RWPE2 (cell line): ENCODE measurements at regions not wholly inside any gene's neighbourhood (a gene's known extent, or its start where the extent isn't known, plus 50 kb on each side); places are given as distances from the start of the nearest gene placed in this dataset.

Experiments used
- ATAC-seq: fragments of 200-7000 bp; cut with Tn5 transposase; 3 replicates; pipeline ENCODE4 v1.9.1; 2021; ENCODE audit warnings: low read depth
- DNase-seq: peaks from one replicate; pipeline ENCODE4 v3.0.0-alpha.2; 2020; ENCODE audit warnings: low spot score
- H3K27ac ChIP-seq: fragments of 450-650 bp; 2 replicates; pipeline ENCODE4 v1.5.1; 2017; ENCODE audit warnings: mild to moderate bottlenecking; ENCODE audit not compliant: poor library complexity, severe bottlenecking
- H3K27me3 ChIP-seq: fragments of 250-450 bp; sonication (Bioruptor Pico); 2 replicates; pipeline ENCODE4 v1.5.1; 2021; ENCODE audit warnings: mild to moderate bottlenecking, moderate library complexity; ENCODE audit not compliant: insufficient read depth, poor library complexity, severe bottlenecking
- H3K36me3 ChIP-seq: fragments of 250-450 bp; sonication (Bioruptor Pico); 2 replicates; pipeline ENCODE4 v1.5.1; 2020; ENCODE audit warnings: low read depth, mild to moderate bottlenecking, moderate library complexity
- H3K4me1 ChIP-seq: fragments of 250-450 bp; sonication (Bioruptor Pico); 2 replicates; pipeline ENCODE4 v1.5.1; 2021; ENCODE audit warnings: mild to moderate bottlenecking, moderate library complexity; ENCODE audit not compliant: insufficient read depth, poor library complexity, severe bottlenecking
- H3K4me3 ChIP-seq: fragments of 250-450 bp; sonication (Bioruptor Pico); 2 replicates; pipeline ENCODE4 v1.5.1; 2021; ENCODE audit warnings: mild to moderate bottlenecking, moderate library complexity; ENCODE audit not compliant: severe bottlenecking
- H3K9me3 ChIP-seq: fragments of 250-450 bp; sonication (Bioruptor Pico); 2 replicates; pipeline ENCODE4 v1.5.1; 2021; ENCODE audit warnings: mild to moderate bottlenecking, moderate library complexity; ENCODE audit not compliant: severe bottlenecking
- TF ChIP-seq, protein P1 (sequence below): fragments of 450-650 bp; IDR thresholded peaks from one replicate; pipeline ENCODE4 v1.5.1; 2017; ENCODE audit warnings: mild to moderate bottlenecking, moderate library complexity; ENCODE audit not compliant: poor library complexity, severe bottlenecking

DNA sequence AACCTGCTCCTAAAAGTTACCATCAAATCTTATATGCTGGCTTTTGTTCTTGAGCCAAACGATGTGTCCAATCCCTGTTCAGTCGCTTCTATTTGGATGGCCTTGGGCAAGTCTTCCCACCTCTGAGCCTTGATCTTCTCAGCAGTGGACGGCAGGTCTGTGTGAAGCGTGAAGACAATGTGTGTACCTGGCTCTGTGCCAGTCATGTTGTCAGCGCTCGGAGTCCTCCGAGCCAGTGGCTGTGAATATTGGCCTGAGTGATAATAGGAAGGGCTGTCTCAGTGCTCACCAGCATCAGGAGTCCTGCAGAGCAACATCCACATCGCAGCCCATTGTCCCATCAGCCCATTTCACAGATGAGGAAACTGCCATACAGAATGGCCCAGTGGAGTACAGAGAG lies 219.0 kb downstream of the CDC5L start:
- no peaks in the 10 kb centered on the region for H3K9me3 ChIP-seq
- H3K27me3 ChIP-seq, result no peaks in the 10 kb centered on the region
- TF ChIP-seq, protein P1, sequence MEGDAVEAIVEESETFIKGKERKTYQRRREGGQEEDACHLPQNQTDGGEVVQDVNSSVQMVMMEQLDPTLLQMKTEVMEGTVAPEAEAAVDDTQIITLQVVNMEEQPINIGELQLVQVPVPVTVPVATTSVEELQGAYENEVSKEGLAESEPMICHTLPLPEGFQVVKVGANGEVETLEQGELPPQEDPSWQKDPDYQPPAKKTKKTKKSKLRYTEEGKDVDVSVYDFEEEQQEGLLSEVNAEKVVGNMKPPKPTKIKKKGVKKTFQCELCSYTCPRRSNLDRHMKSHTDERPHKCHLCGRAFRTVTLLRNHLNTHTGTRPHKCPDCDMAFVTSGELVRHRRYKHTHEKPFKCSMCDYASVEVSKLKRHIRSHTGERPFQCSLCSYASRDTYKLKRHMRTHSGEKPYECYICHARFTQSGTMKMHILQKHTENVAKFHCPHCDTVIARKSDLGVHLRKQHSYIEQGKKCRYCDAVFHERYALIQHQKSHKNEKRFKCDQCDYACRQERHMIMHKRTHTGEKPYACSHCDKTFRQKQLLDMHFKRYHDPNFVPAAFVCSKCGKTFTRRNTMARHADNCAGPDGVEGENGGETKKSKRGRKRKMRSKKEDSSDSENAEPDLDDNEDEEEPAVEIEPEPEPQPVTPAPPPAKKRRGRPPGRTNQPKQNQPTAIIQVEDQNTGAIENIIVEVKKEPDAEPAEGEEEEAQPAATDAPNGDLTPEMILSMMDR, result no peak
- no peak for ATAC-seq
- H3K4me1 ChIP-seq, result no peaks in the 10 kb centered on the region
- no peaks in the 10 kb centered on the region for H3K36me3 ChIP-seq
- DNase-seq, result no peak
- no peak overlapping the region for H3K4me3 ChIP-seq
- H3K27ac ChIP-seq, result no peak overlapping the region

DNA sequence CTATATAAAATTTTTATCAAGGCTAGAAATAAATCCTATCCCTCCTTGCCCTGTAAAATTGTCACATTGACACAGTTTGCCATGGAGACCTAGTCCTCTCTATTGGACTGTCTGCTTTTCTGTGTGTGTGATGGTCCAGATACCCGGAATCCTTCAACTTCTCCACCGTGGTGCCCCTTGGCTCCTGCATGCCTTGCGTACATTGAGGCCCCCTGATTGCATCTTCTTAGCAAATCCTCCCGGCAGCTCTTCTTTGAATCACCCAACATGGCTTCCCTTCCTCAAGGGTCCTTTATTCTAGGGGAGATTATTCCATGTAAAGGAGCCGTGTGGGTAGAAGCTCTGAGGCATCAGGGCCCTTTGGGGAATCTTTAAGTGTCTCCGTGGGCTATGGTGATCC lies 219.5 kb downstream of the CDC5L start:
- TF ChIP-seq, protein P1, result no peak
- Histone ChIP-seq H3K4me1 (no peaks in the 10 kb centered on the region), H3K36me3 (no peaks in the 10 kb centered on the region), H3K27me3 (no peaks in the 10 kb centered on the region), H3K4me3 (no peak overlapping the region), H3K9me3 (no peaks in the 10 kb centered on the region), H3K27ac (no peak overlapping the region)
- DNase-seq, result no peak
- no peak for ATAC-seq

DNA sequence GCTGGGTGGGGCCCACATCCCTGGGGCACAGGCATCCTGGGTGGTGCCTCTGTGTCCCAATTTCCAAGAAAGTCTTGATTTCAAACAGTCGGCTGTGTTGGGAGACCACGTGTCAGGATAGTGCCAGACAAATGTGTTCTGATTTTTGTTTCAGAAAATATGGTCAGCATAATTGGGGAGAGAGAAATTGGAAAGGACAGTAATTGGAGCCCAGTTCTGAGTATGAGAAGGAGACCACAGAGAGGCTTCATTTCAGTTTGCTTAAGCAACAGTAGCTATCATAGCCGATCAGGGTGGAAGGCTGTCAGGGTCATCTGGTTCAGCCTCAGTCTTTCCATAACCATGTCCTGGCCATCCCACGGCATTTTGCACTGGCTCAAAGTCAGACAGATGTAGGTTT lies 220.7 kb downstream of the CDC5L start:
- TF ChIP-seq, protein P1, result no peak
- Histone ChIP-seq H3K9me3 (no peaks in the 10 kb centered on the region), H3K4me1 (no peaks in the 10 kb centered on the region), H3K27ac (no peak overlapping the region), H3K27me3 (no peaks in the 10 kb centered on the region), H3K4me3 (no peak overlapping the region), H3K36me3 (no peaks in the 10 kb centered on the region)
- no peak for DNase-seq
- no peak for ATAC-seq

DNA sequence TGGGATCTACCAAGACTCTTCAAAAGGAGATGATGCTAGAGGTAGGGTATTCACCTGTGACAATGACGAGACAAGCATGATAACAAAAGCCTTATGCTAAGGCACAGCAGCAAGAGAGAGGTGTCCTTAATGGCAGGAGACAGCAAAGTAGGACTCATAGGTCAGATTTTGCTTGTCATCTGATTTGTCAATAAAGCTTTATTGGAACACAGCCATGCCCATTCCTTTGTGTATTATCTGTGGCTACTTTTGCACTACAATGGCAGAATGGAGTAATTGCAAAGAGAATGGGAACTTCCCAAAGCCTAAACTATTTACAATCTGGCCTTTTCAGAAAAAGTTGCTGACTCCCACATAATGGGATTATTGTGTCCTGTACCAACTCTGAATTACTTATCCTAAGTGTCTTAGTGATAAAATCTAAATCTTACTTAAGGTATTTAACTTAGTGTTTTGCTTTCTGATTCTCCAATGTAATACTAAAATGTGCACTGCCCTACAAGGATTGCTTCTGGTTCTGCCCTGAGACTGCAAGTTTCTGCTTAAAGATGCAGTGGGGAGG lies 221.6 kb downstream of the CDC5L start:
- TF ChIP-seq, protein P1, result no peak
- Histone ChIP-seq H3K27me3 (no peaks in the 10 kb centered on the region), H3K36me3 (no peaks in the 10 kb centered on the region), H3K4me3 (no peak overlapping the region), H3K9me3 (no peaks in the 10 kb centered on the region), H3K4me1 (no peaks in the 10 kb centered on the region), H3K27ac (no peak overlapping the region)
- DNase-seq, result no peak
- no peak for ATAC-seq

DNA sequence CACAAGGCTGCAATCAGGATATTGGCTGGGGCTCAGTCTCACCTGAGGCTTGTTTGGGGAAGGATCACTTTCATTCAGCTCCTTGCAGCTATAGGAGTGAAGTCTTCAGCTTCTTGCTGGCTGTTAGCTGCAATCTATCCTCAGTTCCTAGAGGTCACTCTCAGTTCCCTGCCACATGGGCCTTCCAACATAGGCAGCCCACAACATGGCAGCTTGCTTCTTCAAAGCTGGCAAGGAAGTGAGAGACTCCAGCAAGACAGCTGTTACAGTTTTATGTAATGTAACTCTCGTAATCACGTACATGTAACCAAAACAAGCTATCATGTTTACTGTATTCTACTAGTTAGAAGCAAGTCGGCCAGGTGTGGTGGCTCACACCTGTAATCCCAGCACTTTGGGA lies 226.9 kb downstream of the CDC5L start:
- H3K27ac ChIP-seq, result no peak overlapping the region
- H3K27me3 ChIP-seq, result no peaks in the 10 kb centered on the region
- TF ChIP-seq, protein P1, result no peak
- no peaks in the 10 kb centered on the region for H3K36me3 ChIP-seq
- DNase-seq, result no peak
- no peaks in the 10 kb centered on the region for H3K9me3 ChIP-seq
- H3K4me1 ChIP-seq, result no peaks in the 10 kb centered on the region
- no peak for ATAC-seq
- H3K4me3 ChIP-seq, result no peak overlapping the region
